Right atrium auricular region (tissue), 2 donors: ENCODE measurements at regions not wholly inside any gene's neighbourhood (a gene's known extent, or its start where the extent isn't known, plus 50 kb on each side); places are given as distances from the start of the nearest gene placed in this dataset.

Source experiments
- DNase-seq: peaks from one replicate; pipeline ENCODE4 v3.0.0-alpha.2; 2019; ENCODE audit warnings: low spot score
- H3K27ac ChIP-seq, 2 donors: fragments of 200-600 bp; sonication (generic); 1 replicate in 1 of 2; 2 replicates in 1 of 2; pipeline ENCODE4 v1.5.1; 2016 to 2019
- H3K27me3 ChIP-seq, 2 donors: fragments of 200-600 bp; sonication (generic); one replicate each; pipeline versions ENCODE4 v1.5.1 to v1.6.0; 2017 to 2019
- H3K36me3 ChIP-seq: fragments of 200-600 bp; sonication (generic); one replicate; pipeline ENCODE4 v1.5.1; 2016
- H3K4me1 ChIP-seq, 2 donors: fragments of 200-600 bp; sonication (generic); one replicate each; pipeline versions ENCODE4 v1.5.1 to v1.6.0; 2017 to 2019
- H3K4me3 ChIP-seq, 2 donors: fragments of 200-600 bp; sonication (generic); 1 replicate in 1 of 2; 2 replicates in 1 of 2; pipeline ENCODE4 v1.5.1; 2017 to 2019; ENCODE audit warnings: mild to moderate bottlenecking in 1 of 2, moderate library complexity in 1 of 2
- H3K9me3 ChIP-seq, 2 donors: fragments of 200-600 bp; sonication (generic); one replicate each; pipeline ENCODE4 v1.5.1; 2019
- TF ChIP-seq, protein P1 (sequence below), 2 donors: fragments of 200-600 bp; sonication (generic); IDR thresholded peaks; one replicate each; pipeline ENCODE4 v1.5.1; 2019; ENCODE audit warnings: antibody characterized with exemption in 2 of 2

DNA sequence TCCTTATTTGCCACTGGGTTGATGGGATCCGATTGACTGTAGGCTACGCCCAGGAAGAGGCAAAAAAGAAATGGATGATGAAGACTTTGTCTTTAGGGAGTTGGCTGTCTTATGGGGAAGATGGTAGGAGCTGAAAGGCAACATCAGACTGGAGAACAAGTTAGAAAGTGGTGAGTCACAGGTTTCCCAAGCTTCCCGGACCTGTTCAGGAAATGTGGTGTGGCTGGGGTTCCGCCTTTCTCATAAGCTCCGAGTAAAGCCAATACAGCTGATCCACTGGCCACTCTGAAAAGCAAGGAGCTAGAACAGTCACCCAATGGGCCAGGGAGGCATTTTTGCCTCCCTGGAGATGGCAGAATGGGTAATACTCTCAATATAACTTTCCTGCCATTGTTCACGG lies 194.5 kb downstream of the SNX19 start:
- no peaks in the 10 kb centered on the region for H3K36me3 ChIP-seq
- no peak overlapping the region for H3K4me3 ChIP-seq
- H3K27me3 ChIP-seq = no peaks in the 10 kb centered on the region
- H3K27ac ChIP-seq = no peak overlapping the region
- no peaks in the 10 kb centered on the region for H3K9me3 ChIP-seq
- TF ChIP-seq, protein P1, sequence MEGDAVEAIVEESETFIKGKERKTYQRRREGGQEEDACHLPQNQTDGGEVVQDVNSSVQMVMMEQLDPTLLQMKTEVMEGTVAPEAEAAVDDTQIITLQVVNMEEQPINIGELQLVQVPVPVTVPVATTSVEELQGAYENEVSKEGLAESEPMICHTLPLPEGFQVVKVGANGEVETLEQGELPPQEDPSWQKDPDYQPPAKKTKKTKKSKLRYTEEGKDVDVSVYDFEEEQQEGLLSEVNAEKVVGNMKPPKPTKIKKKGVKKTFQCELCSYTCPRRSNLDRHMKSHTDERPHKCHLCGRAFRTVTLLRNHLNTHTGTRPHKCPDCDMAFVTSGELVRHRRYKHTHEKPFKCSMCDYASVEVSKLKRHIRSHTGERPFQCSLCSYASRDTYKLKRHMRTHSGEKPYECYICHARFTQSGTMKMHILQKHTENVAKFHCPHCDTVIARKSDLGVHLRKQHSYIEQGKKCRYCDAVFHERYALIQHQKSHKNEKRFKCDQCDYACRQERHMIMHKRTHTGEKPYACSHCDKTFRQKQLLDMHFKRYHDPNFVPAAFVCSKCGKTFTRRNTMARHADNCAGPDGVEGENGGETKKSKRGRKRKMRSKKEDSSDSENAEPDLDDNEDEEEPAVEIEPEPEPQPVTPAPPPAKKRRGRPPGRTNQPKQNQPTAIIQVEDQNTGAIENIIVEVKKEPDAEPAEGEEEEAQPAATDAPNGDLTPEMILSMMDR (IDR thresholded peaks at IDR 0.05) = no peak
- no peak for DNase-seq
- peaks cover 0 to 33% of the 10 kb centered on the region in 2 donors for H3K4me1 ChIP-seq

DNA sequence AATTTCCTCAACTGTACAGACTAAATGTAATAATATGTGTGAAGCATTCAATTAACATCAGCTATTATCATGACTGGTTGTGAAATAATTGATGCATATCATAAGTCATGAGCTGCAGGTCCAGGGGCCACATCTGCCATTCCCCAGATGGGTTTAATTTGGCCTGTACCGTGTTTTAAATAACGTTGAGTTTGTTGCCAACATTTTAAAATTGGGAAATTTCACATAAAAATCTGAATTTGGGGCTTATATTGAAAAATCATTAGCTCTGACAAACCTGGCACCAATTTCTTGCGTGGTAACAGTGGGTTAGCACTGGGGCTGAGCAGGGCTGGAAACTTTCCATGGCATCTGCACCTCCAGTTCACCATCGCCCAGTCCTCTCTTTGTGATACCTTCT lies 193.9 kb downstream of the SNX19 start:
- H3K27me3 ChIP-seq = no peaks in the 10 kb centered on the region

DNA sequence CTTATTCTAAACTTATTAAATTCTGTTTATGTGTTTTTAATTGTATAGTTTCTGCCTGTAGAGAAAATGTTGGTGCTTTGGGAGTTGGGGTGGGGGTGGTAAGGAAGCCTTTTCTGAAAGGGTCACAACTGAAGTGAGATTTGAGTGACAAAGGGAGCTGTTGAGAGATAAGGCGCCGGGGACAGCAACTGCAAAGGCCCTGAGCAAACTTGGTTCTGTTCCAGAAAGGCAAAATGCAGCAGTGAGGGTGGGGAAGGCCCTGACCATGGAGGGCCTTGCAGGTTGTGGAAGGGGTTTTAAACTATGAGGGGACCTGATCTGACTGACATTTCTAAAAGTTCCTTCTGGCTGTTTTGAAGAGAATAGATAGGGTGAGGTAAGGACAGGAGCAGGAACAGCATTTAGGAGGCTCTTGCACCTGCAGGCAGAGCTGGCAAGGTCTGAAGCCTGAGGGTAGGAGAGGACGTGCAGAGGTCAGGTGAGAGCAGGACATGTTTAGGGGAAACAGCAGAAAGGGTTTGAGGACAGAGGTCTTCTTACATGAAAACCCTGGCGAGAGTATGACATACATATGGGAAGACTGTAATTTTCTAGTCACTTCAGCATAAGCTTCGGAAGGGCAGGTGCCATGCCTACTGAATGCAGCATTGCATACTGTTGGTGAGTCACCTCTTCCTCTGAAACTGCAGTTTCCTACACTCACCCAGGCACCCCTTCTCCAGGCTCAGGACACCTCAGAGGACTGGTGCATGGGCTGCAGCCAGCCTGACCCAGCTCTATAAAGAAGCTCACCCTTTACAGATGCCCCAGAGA lies 190.7 kb downstream of the SNX19 start:
- TF ChIP-seq, protein P1 (IDR thresholded peaks at IDR 0.05) = no peak
- Histone ChIP-seq H3K27ac (peak overlapping the region; percentile 19 to 41), H3K9me3 (peaks cover 0 to 15% of the 10 kb centered on the region in 2 donors), H3K4me3 (no peak overlapping the region), H3K4me1 (peaks cover 0 to 47% of the 10 kb centered on the region in 2 donors), H3K27me3 (no peaks in the 10 kb centered on the region), H3K36me3 (no peaks in the 10 kb centered on the region)
- no peak for DNase-seq

More for the DNA sequence above, 193.9 kb downstream of the SNX19 start:
- Histone ChIP-seq H3K4me1 (peaks cover 0 to 40% of the 10 kb centered on the region in 2 donors), H3K27ac (no peak overlapping the region), H3K4me3 (no peak overlapping the region), H3K9me3 (no peaks in the 10 kb centered on the region), H3K36me3 (no peaks in the 10 kb centered on the region)
- TF ChIP-seq, protein P1 (IDR thresholded peaks at IDR 0.05) = no peak
- DNase-seq = no peak

GRCh38 chr11:130726234-130727037 lies 189.8 kb downstream of the SNX19 start:
- peak overlapping the region; percentile 19 to 41 for H3K27ac ChIP-seq

More at GRCh38 chr11:130726234-130727037, 189.8 kb downstream of the SNX19 start:
- H3K4me3 ChIP-seq = no peak overlapping the region
- peak; percentile 84 for DNase-seq
- peaks cover 0 to 47% of the 10 kb centered on the region in 2 donors for H3K4me1 ChIP-seq
- no peaks in the 10 kb centered on the region for H3K36me3 ChIP-seq
- peaks cover 0 to 19% of the 10 kb centered on the region in 2 donors for H3K9me3 ChIP-seq
- H3K27me3 ChIP-seq = no peaks in the 10 kb centered on the region
- TF ChIP-seq, protein P1 (IDR thresholded peaks at IDR 0.05) = no peak
